Peyer's patch (tissue), 4 donors: ENCODE measurements at regions not wholly inside any gene's neighbourhood (a gene's known extent, or its start where the extent isn't known, plus 50 kb on each side); places are given as distances from the start of the nearest gene placed in this dataset.
"Not testable (repeated sequence)": the region's sequence is repeated elsewhere in the genome, so short reads cannot be mapped to it uniquely, and the experiment has no call there.

Experiments used
- DNase-seq, 3 donors: peaks; one replicate each; pipeline ENCODE4 v3.0.0-alpha.2; 2017 to 2019
- H3K27ac ChIP-seq, 4 donors: fragments of 200-600 bp; sonication (generic); one replicate each; pipeline ENCODE4 v1.5.1; 2016 to 2019
- H3K27me3 ChIP-seq, 2 donors: fragments of 200-600 bp; sonication (generic); one replicate each; pipeline ENCODE4 v1.5.1; 2019
- H3K36me3 ChIP-seq, 3 donors: fragments of 200-600 bp; sonication (generic); one replicate each; pipeline ENCODE4 v1.5.1; 2016 to 2019
- H3K4me1 ChIP-seq, 4 donors: fragments of 200-600 bp; sonication (generic); one replicate each; pipeline ENCODE4 v1.5.1; 2016 to 2019
- H3K4me3 ChIP-seq, 4 donors: fragments of 200-600 bp; sonication (generic); 1 replicate in 3 of 4; 2 replicates in 1 of 4; pipeline ENCODE4 v1.5.1; 2016 to 2019; ENCODE audit warnings: mild to moderate bottlenecking in 1 of 4
- H3K9me3 ChIP-seq, 4 donors: fragments of 200-600 bp; sonication (generic); one replicate each; pipeline ENCODE4 v1.5.1; 2016 to 2019; ENCODE audit warnings: mild to moderate bottlenecking in 1 of 4
- POLR2A ChIP-seq, 2 donors: fragments of 450-650 bp; IDR thresholded peaks; one replicate each; pipeline ENCODE4 v1.5.1; 2017; ENCODE audit warnings: antibody characterized with exemption in 2 of 2, mild to moderate bottlenecking in 2 of 2, moderate library complexity in 2 of 2
- TF ChIP-seq, protein P1 (sequence below), 6 experiments: fragments of 450-650 bp in 4 of 6; fragments of 200-600 bp in 2 of 6; sonication (generic) in 1 of 6; IDR thresholded peaks; one replicate each; pipeline ENCODE4 v1.5.1; 2017 to 2019; ENCODE audit warnings: antibody characterized with exemption in 6 of 6, mild to moderate bottlenecking in 3 of 6, moderate library complexity in 1 of 6

DNA sequence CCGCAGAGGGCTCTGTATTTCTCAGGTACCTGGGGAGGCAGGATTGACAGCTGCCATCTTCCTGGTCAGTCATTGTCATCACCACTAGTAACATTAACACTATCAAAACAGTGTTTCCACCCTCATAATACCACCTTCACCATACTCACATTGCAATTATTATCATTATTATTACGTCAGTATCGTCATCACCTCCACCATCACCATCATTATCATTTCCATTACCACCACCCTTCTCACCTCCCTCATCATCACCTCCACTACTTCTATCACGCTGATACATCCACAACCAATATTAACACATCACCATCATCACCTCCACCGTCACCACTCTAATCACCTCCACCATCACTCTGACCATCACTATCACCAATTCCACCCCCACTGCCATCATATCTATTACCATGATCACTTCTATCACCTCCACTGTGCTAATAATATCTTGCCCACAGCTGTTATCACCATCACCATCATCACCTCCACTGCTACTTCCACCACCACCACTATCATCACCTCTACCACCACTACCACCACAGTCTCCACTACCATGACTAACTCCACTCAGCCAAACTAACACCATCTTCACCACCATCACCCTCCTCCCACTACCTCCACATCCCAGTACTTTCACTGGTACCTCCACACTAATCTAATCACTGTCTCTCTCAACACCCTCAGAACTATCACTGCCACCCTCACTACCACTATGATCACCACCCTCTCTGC is 196.4 kb downstream of the RPS24 start:
- Histone ChIP-seq H3K9me3 (no peaks in the 10 kb centered on the region), H3K4me1 (no peaks in the 10 kb centered on the region), H3K27me3 (no peaks in the 10 kb centered on the region), H3K36me3 (no peaks in the 10 kb centered on the region), H3K27ac (no peak overlapping the region), H3K4me3 (no peak overlapping the region)
- no peak for TF ChIP-seq POLR2A (IDR thresholded peaks at IDR 0.05)
- no peak for DNase-seq

DNA sequence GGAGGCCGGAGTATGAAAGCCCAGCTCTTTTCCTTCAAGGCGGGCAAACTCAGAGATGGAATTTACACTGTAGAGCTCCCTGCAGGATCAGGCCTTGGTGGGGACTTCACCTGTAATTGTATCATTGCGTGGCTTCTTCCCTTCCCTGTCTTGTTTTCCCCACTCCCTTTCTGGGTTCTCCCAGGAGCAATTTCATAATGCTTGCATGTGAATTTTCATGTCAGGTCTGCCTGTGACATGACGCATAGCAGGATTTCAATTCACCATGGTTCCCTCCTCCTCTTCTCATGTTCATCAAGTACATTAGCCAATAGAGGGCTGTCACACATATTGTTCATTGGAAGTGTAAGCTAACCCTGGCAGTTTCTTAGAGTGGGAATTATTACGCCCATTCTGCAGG is 197.7 kb downstream of the RPS24 start:
- no peaks in the 10 kb centered on the region for H3K27me3 ChIP-seq

DNA sequence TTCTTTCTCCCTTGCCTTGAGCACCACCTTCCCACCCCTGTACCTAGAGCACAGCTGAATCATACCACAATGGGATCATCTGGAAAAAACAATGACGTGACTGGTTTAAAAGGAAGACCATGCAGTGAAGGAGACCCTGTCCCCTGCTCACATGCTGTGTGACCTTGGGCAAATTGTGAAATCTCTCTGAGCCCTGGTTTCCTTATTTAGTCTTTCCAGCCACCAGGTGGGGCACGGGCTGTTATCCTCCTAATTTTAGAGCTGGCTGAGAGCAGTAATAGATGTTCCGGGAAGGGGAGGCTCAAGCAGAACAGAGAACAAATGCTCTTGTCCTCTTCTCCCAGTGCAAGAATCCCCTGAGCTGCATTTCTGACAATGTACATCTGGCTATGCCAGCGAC is 198.3 kb downstream of the RPS24 start:
- DNase-seq = no peak
- Histone ChIP-seq H3K27ac (no peak overlapping the region), H3K27me3 (no peaks in the 10 kb centered on the region), H3K4me1 (no peaks in the 10 kb centered on the region), H3K9me3 (no peaks in the 10 kb centered on the region), H3K4me3 (no peak overlapping the region), H3K36me3 (no peaks in the 10 kb centered on the region)
- TF ChIP-seq, protein P1, sequence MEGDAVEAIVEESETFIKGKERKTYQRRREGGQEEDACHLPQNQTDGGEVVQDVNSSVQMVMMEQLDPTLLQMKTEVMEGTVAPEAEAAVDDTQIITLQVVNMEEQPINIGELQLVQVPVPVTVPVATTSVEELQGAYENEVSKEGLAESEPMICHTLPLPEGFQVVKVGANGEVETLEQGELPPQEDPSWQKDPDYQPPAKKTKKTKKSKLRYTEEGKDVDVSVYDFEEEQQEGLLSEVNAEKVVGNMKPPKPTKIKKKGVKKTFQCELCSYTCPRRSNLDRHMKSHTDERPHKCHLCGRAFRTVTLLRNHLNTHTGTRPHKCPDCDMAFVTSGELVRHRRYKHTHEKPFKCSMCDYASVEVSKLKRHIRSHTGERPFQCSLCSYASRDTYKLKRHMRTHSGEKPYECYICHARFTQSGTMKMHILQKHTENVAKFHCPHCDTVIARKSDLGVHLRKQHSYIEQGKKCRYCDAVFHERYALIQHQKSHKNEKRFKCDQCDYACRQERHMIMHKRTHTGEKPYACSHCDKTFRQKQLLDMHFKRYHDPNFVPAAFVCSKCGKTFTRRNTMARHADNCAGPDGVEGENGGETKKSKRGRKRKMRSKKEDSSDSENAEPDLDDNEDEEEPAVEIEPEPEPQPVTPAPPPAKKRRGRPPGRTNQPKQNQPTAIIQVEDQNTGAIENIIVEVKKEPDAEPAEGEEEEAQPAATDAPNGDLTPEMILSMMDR (IDR thresholded peaks at IDR 0.05) = no peak
- no peak for TF ChIP-seq POLR2A (IDR thresholded peaks at IDR 0.05)

More for the DNA sequence above, 197.7 kb downstream of the RPS24 start:
- no peaks in the 10 kb centered on the region for H3K36me3 ChIP-seq
- TF ChIP-seq, protein P1 (IDR thresholded peaks at IDR 0.05) = no peak
- TF ChIP-seq POLR2A (IDR thresholded peaks at IDR 0.05) = no peak
- no peak overlapping the region for H3K27ac ChIP-seq
- no peaks in the 10 kb centered on the region for H3K9me3 ChIP-seq
- DNase-seq = no peak
- H3K4me3 ChIP-seq = no peak overlapping the region
- H3K4me1 ChIP-seq = no peaks in the 10 kb centered on the region

DNA sequence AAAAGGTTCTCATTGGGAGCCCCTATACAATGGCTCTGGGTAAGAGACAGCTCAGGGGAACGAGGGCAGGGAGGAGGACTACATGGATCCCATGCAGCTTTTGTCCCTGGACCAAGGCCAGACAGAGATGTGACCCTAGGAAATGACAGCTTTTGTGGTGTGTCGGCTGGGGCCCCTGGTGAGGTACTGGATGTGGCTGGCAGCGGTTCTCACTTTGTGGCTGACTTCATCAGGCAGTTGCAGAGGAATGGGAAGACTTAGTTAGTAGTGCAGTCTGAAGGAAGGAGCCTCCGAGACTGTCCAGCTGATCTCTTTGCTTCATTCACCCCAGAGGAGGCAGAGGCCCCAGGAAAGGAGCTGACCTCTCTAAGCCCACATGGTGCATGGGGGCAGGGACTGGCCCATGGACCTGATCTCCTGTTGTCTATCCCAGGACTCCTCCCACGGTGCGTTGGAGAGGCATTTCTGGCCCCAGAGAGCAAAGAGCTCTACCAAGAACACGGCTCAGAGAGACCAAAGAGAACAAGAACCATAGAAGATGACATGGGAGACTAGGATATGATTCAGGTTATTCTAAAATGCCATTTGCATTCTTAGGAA is 202.9 kb downstream of the RPS24 start:
- no peak for TF ChIP-seq POLR2A (IDR thresholded peaks at IDR 0.05)
- TF ChIP-seq, protein P1 (IDR thresholded peaks at IDR 0.05) = no peak
- H3K36me3 ChIP-seq = no peaks in the 10 kb centered on the region

DNA sequence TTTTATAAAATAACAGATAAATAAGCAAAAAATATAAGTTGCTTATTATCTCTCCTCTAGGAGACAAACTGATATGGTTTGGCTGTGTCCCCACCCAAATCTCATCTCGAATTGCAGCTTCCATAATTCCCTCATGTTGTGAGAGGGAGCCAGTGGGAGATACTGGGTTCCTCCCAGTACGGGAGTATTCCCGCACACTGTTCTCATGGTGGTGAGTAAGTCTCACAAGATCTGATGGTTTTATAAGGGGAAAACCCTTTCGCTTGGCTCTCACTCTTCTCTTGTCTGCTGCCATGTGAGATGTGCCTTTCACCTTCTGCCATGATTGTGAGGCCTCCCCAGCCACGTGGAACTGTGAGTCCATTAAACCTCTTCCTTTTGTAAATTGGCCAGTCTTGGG is 204.3 kb downstream of the RPS24 start:
- not testable (repeated sequence) for H3K27me3 ChIP-seq, H3K27ac ChIP-seq, H3K4me1 ChIP-seq, H3K9me3 ChIP-seq, DNase-seq, H3K4me3 ChIP-seq, H3K36me3 ChIP-seq

More for the DNA sequence above, 202.9 kb downstream of the RPS24 start:
- H3K4me1 ChIP-seq = no peaks in the 10 kb centered on the region
- H3K27me3 ChIP-seq = no peaks in the 10 kb centered on the region
- DNase-seq = no peak
- H3K27ac ChIP-seq = no peak overlapping the region
- H3K4me3 ChIP-seq = no peak overlapping the region
- H3K9me3 ChIP-seq = no peaks in the 10 kb centered on the region

DNA sequence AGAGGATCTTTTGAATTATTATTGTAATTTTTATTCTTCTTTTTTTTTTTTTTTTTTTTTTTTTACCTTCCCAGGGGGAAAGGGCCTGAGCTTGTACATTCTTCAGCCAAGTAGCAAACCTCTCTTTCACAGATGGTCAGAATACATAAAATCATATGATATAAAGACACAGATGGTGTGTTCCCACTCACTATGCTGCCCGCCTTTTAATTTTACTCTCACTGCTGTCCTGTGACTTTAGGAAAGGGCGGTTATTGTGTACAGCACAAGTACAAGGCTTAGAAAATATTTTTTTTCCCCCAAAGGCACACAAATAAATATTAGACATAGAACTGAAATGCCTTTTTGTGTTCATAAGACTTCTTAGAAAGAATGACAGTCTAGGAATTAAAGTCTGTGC is 213.6 kb downstream of the RPS24 start:
- TF ChIP-seq POLR2A (IDR thresholded peaks at IDR 0.05) = no peak
- TF ChIP-seq, protein P1 (IDR thresholded peaks at IDR 0.05) = no peak
- peaks cover 0 to 4% (median 0%) of the 10 kb centered on the region in 4 donors for H3K4me1 ChIP-seq
- no peak overlapping the region for H3K27ac ChIP-seq

More for the DNA sequence above, 213.6 kb downstream of the RPS24 start:
- Histone ChIP-seq H3K4me3 (no peak overlapping the region), H3K36me3 (no peaks in the 10 kb centered on the region), H3K27me3 (no peaks in the 10 kb centered on the region), H3K9me3 (peaks cover 0 to 4% (median 0%) of the 10 kb centered on the region in 4 donors)
- no peak for DNase-seq
